MM.1S (cell line): ENCODE measurements at regions not wholly inside any gene's neighbourhood (a gene's known extent, or its start where the extent isn't known, plus 50 kb on each side); places are given as distances from the start of the nearest gene placed in this dataset.
"Not testable (repeated sequence)": the region's sequence is repeated elsewhere in the genome, so short reads cannot be mapped to it uniquely, and the experiment has no call there.

Experiments
- DNase-seq: peaks from one replicate; pipeline ENCODE4 v3.0.0-alpha.2; 2015
- H2AFZ ChIP-seq: fragments of 300-600 bp; sonication (generic); 2 replicates; pipeline ENCODE4 v1.6.0; 2016; ENCODE audit warnings: antibody characterized with exemption, low read length
- H3F3A ChIP-seq: fragments of 300-600 bp; sonication (generic); 2 replicates; pipeline ENCODE4 v1.6.1; 2016; ENCODE audit warnings: mild to moderate bottlenecking, antibody characterized with exemption, low read length, moderate library complexity, mixed read lengths; ENCODE audit not compliant: insufficient read depth
- H3K27ac ChIP-seq: fragments of 300-600 bp; sonication (generic); 2 replicates; pipeline ENCODE4 v1.5.1; 2016; ENCODE audit warnings: mild to moderate bottlenecking, low read length
- H3K27me3 ChIP-seq: fragments of 300-600 bp; sonication (generic); replicated peaks from 2 replicates; pipeline ENCODE4 v1.6.0; 2016; ENCODE audit warnings: low read length; ENCODE audit not compliant: insufficient read depth
- H3K36me3 ChIP-seq: fragments of 300-600 bp; sonication (generic); replicated peaks from 2 replicates; pipeline ENCODE4 v1.6.1; 2016; ENCODE audit warnings: mild to moderate bottlenecking, low read length, mixed read lengths; ENCODE audit not compliant: insufficient read depth
- H3K4me1 ChIP-seq: fragments of 300-600 bp; sonication (generic); 2 replicates; pipeline ENCODE4 v1.6.1; 2016; ENCODE audit warnings: low read length, mixed read lengths
- H3K4me2 ChIP-seq: fragments of 300-600 bp; sonication (generic); 2 replicates; pipeline ENCODE4 v1.6.0; 2016; ENCODE audit warnings: low read depth, low read length
- H3K4me3 ChIP-seq: fragments of 300-600 bp; sonication (generic); 2 replicates; pipeline ENCODE4 v1.5.1; 2016; ENCODE audit warnings: low read length, mixed read lengths
- H3K79me2 ChIP-seq: fragments of 300-600 bp; sonication (generic); 2 replicates; pipeline ENCODE4 v1.6.1; 2016; ENCODE audit warnings: mixed run types, low read length, mixed read lengths
- H3K9ac ChIP-seq: fragments of 300-600 bp; sonication (generic); 2 replicates; pipeline ENCODE4 v1.6.1; 2016; ENCODE audit warnings: low read length, mixed read lengths
- H3K9me2 ChIP-seq: fragments of 300-600 bp; sonication (generic); replicated peaks from 2 replicates; pipeline ENCODE4 v1.6.1; 2016; ENCODE audit warnings: mild to moderate bottlenecking, low read length, mixed read lengths; ENCODE audit not compliant: insufficient read depth
- H3K9me3 ChIP-seq: fragments of 300-600 bp; sonication (generic); replicated peaks from 2 replicates; pipeline ENCODE4 v1.6.1; 2016; ENCODE audit warnings: mild to moderate bottlenecking, low read length, mixed read lengths; ENCODE audit not compliant: insufficient read depth
- H4K20me1 ChIP-seq: fragments of 300-600 bp; sonication (generic); 2 replicates; pipeline ENCODE4 v1.6.1; 2016; ENCODE audit warnings: mild to moderate bottlenecking, low read length, moderate library complexity, mixed read lengths; ENCODE audit not compliant: insufficient read depth
- EZH2 ChIP-seq: fragments of 300-600 bp; sonication (generic); optimal IDR thresholded peaks from 2 replicates; pipeline ENCODE3; 2017; ENCODE audit warnings: low read depth, mild to moderate bottlenecking, antibody characterized with exemption, low read length, mixed read lengths
- EZH2phosphoT487 ChIP-seq: fragments of 300-600 bp; sonication (generic); IDR thresholded peaks from 2 replicates; pipeline ENCODE4 v1.6.1; 2018; ENCODE audit warnings: antibody characterized with exemption, low read length
- TF ChIP-seq, protein P1 (sequence below): fragments of 300-600 bp; sonication (generic); IDR thresholded peaks from 2 replicates; pipeline ENCODE4 v1.5.1; 2016; ENCODE audit warnings: antibody characterized with exemption, low read length, mixed read lengths

DNA sequence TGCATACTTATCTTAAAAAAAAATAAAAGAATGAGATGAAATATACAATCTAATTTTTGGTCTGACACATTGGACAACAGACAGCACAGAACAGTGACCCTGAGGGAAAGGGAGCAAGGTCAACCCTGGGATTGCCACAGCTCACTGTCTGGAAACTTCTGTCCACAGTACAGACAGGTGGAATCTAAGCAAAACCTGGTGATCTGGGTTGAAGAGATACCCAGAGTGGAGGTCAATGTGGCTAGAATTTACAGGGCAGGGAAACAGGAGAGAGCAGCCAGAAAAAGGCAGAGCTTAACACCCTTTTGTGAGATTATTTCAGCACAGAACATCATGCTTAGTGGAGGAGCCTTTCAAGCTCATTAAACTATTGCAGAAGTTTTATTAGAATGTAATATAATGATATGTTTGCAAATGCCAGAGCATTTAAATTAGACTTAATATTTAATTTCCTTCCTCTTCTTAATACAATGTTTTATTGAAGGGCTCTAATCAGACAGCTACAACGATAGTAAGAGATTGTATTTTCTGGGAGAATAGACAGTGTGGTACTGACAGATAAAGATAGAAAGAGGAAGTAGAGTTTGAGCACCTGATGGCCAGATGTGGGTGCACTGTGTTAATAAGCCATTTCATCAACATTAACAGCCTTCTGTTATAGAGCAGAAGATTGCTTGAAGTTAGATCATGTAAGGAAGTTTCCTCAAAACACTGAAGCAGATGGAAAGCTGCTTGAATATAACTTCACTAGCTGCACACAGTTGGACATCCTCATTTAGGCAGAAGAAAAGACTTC, 309.4 kb downstream of the HGF start:
- Histone ChIP-seq H3K9ac (no peak overlapping the region), H3F3A (no peaks in the 10 kb centered on the region), H3K79me2 (no peaks in the 10 kb centered on the region), H3K4me1 (no peaks in the 10 kb centered on the region), H3K9me3 (no peaks in the 10 kb centered on the region), H2AFZ (no peak overlapping the region), H3K27ac (no peak overlapping the region), H3K4me2 (no peak overlapping the region), H3K27me3 (no peaks in the 10 kb centered on the region), H3K4me3 (no peak overlapping the region), H3K9me2 (no peaks in the 10 kb centered on the region), H4K20me1 (no peaks in the 10 kb centered on the region), H3K36me3 (no peaks in the 10 kb centered on the region)
- TF ChIP-seq EZH2phosphoT487 (no peak), EZH2 (no peak)
- TF ChIP-seq, protein P1, sequence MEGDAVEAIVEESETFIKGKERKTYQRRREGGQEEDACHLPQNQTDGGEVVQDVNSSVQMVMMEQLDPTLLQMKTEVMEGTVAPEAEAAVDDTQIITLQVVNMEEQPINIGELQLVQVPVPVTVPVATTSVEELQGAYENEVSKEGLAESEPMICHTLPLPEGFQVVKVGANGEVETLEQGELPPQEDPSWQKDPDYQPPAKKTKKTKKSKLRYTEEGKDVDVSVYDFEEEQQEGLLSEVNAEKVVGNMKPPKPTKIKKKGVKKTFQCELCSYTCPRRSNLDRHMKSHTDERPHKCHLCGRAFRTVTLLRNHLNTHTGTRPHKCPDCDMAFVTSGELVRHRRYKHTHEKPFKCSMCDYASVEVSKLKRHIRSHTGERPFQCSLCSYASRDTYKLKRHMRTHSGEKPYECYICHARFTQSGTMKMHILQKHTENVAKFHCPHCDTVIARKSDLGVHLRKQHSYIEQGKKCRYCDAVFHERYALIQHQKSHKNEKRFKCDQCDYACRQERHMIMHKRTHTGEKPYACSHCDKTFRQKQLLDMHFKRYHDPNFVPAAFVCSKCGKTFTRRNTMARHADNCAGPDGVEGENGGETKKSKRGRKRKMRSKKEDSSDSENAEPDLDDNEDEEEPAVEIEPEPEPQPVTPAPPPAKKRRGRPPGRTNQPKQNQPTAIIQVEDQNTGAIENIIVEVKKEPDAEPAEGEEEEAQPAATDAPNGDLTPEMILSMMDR: no peak
- DNase-seq: peak; percentile 12

DNA sequence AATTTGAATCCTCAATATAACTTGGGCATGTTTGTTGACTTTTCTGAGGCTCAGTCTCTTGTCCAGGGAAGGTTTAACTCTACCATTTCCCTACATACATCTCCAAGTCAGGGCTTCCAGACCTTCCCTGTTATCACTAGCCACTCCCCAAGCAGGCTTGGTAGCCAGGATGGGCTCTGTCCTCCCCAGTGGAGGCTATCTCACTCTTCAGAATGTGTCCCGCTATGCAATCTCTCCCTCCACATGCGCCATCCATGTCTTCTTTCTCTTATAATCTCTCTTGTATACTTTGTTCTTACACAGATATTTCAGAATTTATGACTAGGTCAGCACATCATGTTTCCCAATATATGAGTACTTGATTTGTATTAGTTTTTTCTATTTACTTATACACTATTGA, 310.4 kb downstream of the HGF start:
- no peaks in the 10 kb centered on the region for H3F3A ChIP-seq
- no peak overlapping the region for H3K4me3 ChIP-seq
- no peak overlapping the region for H3K9ac ChIP-seq
- TF ChIP-seq, protein P1: no peak
- TF ChIP-seq EZH2 (no peak), EZH2phosphoT487 (no peak)
- no peaks in the 10 kb centered on the region for H3K79me2 ChIP-seq
- H3K9me3 ChIP-seq: no peaks in the 10 kb centered on the region
- DNase-seq: no peak
- H3K36me3 ChIP-seq: no peaks in the 10 kb centered on the region
- H3K4me1 ChIP-seq: no peaks in the 10 kb centered on the region
- no peak overlapping the region for H3K4me2 ChIP-seq
- no peak overlapping the region for H3K27ac ChIP-seq
- no peaks in the 10 kb centered on the region for H3K9me2 ChIP-seq
- no peaks in the 10 kb centered on the region for H3K27me3 ChIP-seq
- no peaks in the 10 kb centered on the region for H4K20me1 ChIP-seq
- no peak overlapping the region for H2AFZ ChIP-seq

DNA sequence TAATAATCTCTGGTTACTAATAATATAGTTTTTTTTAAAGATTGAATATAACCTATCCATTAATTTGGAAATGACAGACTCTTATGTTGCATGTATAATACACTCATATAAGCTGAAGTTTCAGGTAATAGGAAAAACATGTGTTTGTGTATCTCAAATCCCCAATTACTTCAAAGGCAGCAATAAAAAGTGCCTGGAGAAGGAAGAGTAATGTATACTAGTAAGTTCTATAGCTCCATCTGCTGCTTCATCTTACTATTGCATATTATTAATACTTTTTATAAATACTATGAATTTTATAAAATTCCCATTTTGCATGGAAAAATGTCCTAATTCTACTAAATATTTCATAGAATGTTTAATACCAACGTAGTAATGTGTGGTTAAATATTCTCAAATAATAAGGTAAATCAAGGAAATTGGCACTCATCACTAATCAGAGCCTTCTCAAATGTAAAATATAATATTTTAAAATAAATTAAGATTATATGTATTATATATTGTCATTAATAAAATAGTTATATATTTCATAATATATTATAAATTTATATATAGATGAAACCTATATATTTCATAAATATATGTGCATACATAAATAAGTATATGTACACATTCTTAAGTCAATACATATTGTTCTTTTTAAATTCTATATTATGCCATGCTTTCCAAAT, 311.9 kb downstream of the HGF start:
- no peak overlapping the region for H3K4me3 ChIP-seq
- no peaks in the 10 kb centered on the region for H3K36me3 ChIP-seq
- no peaks in the 10 kb centered on the region for H3K9me2 ChIP-seq
- H4K20me1 ChIP-seq: no peaks in the 10 kb centered on the region
- no peaks in the 10 kb centered on the region for H3F3A ChIP-seq
- H2AFZ ChIP-seq: no peak overlapping the region
- no peaks in the 10 kb centered on the region for H3K4me1 ChIP-seq
- H3K4me2 ChIP-seq: no peak overlapping the region
- no peaks in the 10 kb centered on the region for H3K9me3 ChIP-seq
- H3K79me2 ChIP-seq: no peaks in the 10 kb centered on the region
- peak; percentile 31 for DNase-seq
- no peaks in the 10 kb centered on the region for H3K27me3 ChIP-seq
- no peak overlapping the region for H3K9ac ChIP-seq
- H3K27ac ChIP-seq: no peak overlapping the region
- TF ChIP-seq, protein P1: no peak
- no peak for TF ChIP-seq EZH2phosphoT487
- no peak for TF ChIP-seq EZH2

DNA sequence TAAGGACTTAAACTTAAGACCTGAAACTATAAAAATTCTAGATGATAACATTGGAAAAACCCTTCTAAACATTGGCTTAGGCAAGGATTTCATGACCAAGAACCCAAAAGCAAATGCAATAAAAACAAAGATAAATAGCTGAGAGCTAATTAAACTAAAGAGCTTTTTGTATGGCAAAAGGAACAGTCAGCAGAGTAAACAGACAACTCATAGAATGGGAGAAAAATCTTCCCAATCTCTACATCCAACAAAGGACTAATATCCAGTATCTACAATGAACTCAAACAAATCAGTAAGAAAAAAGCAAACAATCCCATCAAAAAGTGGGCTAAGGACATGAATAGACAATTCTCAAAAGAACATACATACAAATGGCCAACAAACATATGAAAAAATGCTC, 316.1 kb downstream of the HGF start:
- H4K20me1 ChIP-seq, H3K4me3 ChIP-seq, H3K4me1 ChIP-seq, H3K79me2 ChIP-seq, H3K4me2 ChIP-seq, H3F3A ChIP-seq, H3K27ac ChIP-seq, H3K27me3 ChIP-seq, H3K9ac ChIP-seq, H3K9me3 ChIP-seq, H3K9me2 ChIP-seq, H2AFZ ChIP-seq, H3K36me3 ChIP-seq, DNase-seq: not testable (repeated sequence)
